Stimulated activated effector memory CD8-positive, alpha-beta T cell treated with anti-CD3 and anti-CD28 coated beads, Interleukin-12 subunit alpha, Interleukin-12 subunit beta, amount 100 ng/mL, for 72 hours (primary cell): ENCODE measurements at regions not wholly inside any gene's neighbourhood (a gene's known extent, or its start where the extent isn't known, plus 50 kb on each side); places are given as distances from the start of the nearest gene placed in this dataset.

Experiments
- ATAC-seq: fragments of 150-1000 bp; cut with Tn5 transposase; 2 replicates; pipeline ENCODE4 v1.10.0; 2021
- DNase-seq, 2 donors: peaks; one replicate each; pipeline ENCODE4 v3.0.0; 2021 to 2022; ENCODE audit warnings: low spot score in 2 of 2
- H3K27ac Mint-ChIP-seq: one replicate; pipeline ENCODE4 v1.8.0; 2022; ENCODE audit warnings: mild to moderate bottlenecking, mixed read lengths
- H3K36me3 Mint-ChIP-seq: one replicate; pipeline ENCODE4 v1.8.0; 2022; ENCODE audit warnings: mild to moderate bottlenecking, mixed read lengths
- H3K4me1 Mint-ChIP-seq: one replicate; pipeline ENCODE4 v1.8.0; 2022; ENCODE audit warnings: mixed read lengths
- H3K4me3 Mint-ChIP-seq: one replicate; pipeline ENCODE4 v1.8.0; 2022; ENCODE audit warnings: mild to moderate bottlenecking, mixed read lengths
- H3K9me3 Mint-ChIP-seq: one replicate; pipeline ENCODE4 v1.8.0; 2022; ENCODE audit warnings: mixed read lengths

DNA sequence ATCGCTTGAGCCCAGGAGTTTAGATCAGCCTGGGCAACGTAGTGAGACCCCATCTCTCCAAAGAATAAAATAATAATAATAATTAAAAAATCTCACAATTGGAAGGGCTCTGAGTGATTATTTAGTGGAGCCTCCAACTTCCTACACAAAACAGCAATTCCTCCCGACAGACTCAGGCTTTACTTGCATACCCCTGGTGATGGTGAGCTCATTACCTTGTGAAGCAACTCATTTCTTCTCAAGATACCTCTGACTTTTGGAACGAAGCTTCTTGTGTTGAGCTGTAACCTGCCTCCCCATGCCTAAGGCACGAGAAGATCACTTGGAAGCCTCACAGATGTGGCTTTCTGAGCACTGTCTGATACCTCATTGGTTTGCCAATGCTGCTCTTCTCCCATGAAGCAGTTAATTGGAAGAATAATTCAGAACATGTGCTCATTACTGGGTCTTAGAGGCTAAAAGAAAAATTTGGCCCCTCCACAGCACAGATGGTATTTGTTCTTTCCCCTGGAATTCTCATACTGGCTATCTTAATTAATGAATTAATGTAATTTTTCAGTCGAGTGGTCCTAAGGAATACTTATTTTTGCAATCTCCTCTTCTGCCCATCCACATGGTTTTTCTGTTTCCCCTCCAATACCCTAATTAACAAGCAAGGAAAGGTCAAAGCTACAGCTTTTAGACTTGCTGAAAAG lies 769.0 kb downstream of the TYW1 start:
- no peaks in the 10 kb centered on the region for H3K4me1 Mint-ChIP-seq
- H3K27ac Mint-ChIP-seq: no peak overlapping the region
- peaks cover 17% of the 10 kb centered on the region for H3K9me3 Mint-ChIP-seq
- no peak for ATAC-seq
- no peak for DNase-seq
- no peaks in the 10 kb centered on the region for H3K36me3 Mint-ChIP-seq
- no peak overlapping the region for H3K4me3 Mint-ChIP-seq

DNA sequence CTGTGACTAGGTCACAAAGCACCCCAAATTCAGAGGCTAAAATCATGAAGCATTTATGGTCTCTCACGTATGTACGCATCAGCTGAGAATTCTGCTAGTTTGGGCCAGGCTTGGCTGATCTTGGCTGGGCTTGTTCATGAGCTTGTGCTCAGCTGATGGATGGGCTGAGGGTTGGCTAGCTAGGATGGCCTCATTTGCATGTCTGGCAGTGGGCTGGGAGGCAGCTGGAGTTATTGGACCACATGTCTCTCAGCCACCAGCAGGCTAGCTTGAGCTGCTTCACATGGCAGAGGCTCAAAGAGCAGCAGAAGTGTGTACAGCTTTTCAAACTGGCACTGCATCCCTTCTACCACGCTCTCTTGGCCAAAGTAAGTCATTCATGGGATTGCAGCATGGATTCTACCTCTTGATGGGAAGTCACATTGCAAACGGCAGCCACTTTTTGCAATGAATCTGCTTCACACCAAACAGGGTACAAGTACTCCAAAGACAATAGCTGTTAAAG lies 770.3 kb downstream of the TYW1 start:
- ATAC-seq (no peak), DNase-seq (no peak)
- no peaks in the 10 kb centered on the region for H3K36me3 Mint-ChIP-seq
- no peaks in the 10 kb centered on the region for H3K4me1 Mint-ChIP-seq
- H3K27ac Mint-ChIP-seq: no peak overlapping the region
- no peak overlapping the region for H3K4me3 Mint-ChIP-seq
- H3K9me3 Mint-ChIP-seq: peaks cover 20% of the 10 kb centered on the region

DNA sequence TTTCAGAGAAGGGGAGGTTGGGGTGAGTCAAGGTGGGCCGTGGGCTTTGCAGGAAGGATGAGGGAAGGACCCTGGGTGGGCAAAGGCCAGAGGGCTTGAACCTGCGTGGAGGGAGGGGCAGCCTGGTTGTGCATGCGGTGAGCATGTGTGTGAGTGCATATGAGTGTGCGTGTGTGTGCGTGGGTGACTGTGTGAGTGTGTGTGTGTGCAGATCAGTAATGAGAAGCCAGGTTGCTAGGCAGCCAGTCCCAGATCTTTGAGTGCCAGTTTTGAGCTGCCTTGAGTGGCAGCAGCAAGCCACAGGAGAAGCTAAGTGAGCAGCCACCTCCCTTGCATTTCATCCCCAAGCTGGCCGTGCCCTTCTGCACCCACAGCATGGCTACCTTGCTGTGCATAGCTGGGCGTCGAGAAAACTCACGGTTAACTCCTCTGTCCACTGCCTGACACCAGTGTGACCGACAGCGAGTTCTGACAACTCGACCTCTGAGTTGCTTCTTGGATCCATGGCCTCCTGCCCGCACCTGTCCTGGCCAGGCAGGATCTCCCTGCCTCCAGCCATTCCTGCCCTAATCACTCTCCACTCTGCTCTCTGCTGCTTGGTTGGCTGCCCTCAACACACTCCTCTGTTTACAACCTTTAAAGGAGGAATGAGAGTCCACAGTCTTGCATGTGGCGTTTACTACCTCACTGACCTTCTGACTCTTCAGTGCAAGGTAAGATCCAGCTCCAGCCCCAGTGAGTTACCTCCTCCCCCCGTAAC lies 775.4 kb downstream of the TYW1 start:
- peak; percentile 28 for ATAC-seq
- DNase-seq: no peak
- Mint-ChIP-seq H3K36me3 (no peaks in the 10 kb centered on the region), H3K4me3 (no peak overlapping the region), H3K27ac (peak overlapping the region; percentile 30), H3K4me1 (no peaks in the 10 kb centered on the region), H3K9me3 (peaks cover 28% of the 10 kb centered on the region)

DNA sequence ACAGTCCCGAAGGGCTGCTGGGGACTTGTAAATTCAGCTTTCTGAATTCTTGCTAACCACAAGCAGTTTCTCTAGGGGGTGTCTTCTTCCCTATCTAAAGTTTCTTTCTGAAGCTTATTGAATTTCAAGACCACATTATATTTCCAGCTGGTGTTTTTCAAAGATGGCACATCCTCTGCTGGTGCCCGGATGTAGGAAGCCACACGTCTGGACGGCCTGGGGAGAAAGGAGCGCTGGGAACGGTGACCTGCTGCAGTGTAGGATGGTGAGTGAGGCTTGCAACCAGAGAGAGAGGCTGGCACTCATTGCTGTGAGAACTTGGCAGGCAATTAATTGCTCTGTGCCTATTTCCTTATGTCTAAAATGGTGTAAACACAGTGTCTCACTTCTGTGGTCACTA lies 776.4 kb downstream of the TYW1 start:
- no peak for ATAC-seq
- H3K27ac Mint-ChIP-seq: no peak overlapping the region

DNA sequence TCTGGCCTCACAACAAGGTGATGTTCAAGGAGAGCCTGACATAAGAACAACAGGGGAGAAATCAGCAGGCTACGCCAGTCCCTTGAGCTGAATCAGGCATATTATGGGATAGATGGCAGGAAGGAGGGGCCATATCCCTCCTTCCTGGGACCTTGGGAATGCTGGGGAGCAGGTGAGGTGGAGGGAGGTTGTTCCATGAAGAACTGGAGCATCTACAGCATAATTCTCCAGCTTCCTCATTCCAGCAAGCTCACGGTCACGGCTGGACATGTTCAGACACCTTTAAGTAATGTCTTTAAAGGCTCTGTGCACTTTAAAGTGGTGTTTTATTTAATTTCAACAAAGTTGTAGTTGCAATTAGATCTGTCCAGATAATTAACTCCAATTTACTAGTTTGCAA lies 780.5 kb downstream of the TYW1 start:
- Mint-ChIP-seq H3K4me1 (no peaks in the 10 kb centered on the region), H3K9me3 (peaks cover 22% of the 10 kb centered on the region), H3K36me3 (no peaks in the 10 kb centered on the region), H3K27ac (no peak overlapping the region), H3K4me3 (no peak overlapping the region)
- ATAC-seq: no peak
- no peak for DNase-seq

More for the DNA sequence above, 776.4 kb downstream of the TYW1 start:
- DNase-seq: no peak
- peaks cover 26% of the 10 kb centered on the region for H3K9me3 Mint-ChIP-seq
- H3K36me3 Mint-ChIP-seq: no peaks in the 10 kb centered on the region
- H3K4me1 Mint-ChIP-seq: no peaks in the 10 kb centered on the region
- H3K4me3 Mint-ChIP-seq: no peak overlapping the region

DNA sequence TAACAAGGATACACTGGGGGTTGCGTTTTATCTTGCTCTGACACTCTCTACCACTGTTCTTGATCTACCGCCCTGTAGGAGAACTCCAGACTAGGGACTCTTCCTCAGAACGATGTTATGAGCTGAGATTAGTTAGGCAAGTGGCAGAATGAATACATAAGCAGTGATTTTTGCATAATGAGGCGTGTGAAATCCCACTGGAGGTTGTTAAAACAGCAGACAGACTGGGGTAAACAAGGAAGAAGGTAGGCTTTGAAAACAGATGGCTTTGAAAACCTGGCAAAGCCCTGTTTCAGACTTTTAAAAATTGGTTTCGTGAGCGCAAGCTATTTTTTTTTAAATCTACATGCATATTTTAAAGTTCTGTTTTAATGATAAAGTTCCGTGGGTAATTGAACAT lies 785.2 kb downstream of the TYW1 start:
- Mint-ChIP-seq H3K4me1 (no peaks in the 10 kb centered on the region), H3K9me3 (peaks cover 14% of the 10 kb centered on the region), H3K4me3 (no peak overlapping the region), H3K27ac (no peak overlapping the region), H3K36me3 (no peaks in the 10 kb centered on the region)
- no peak for ATAC-seq
- no peak for DNase-seq

DNA sequence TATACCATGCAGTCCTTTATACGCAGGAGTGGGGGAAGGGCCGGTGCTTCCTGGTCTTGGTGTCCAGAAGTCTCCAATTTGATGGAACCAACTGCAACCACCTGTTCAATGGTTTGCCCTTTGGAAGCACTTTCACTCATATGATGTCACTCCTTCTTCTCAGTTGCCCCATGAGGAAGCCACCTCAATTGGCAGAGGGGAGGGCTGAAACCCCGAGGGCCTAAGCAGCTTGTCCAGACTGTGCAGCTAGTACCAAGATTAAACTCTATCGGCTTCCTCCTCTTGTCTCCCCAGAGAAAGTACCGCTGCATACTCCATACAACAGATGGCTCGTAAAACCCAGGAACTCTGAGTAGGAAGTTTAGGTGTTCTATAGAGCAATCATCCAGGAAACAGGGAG lies 789.4 kb downstream of the TYW1 start:
- Mint-ChIP-seq H3K27ac (no peak overlapping the region), H3K9me3 (peaks cover 18% of the 10 kb centered on the region), H3K36me3 (no peaks in the 10 kb centered on the region), H3K4me3 (no peak overlapping the region), H3K4me1 (no peaks in the 10 kb centered on the region)
- DNase-seq (no peak), ATAC-seq (no peak)

DNA sequence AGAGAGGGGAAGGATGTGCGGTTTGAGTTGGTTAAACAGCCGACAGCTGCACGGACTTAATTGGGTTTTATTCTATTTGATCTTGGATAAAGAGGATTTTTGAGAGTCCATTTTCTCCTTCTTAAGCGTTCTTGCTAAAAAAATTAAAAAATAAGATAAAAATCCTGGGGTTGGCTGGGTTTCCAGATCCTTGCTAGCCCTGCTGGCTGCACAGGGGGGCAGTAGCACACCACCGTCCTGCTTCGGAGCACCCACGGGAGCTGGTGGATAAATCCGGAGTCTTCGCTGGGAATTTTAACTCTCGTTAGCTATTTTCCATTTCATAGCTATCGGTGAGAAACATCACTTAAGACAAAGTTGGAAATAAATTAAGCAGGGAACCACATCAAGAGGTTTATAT lies 792.0 kb downstream of the TYW1 start:
- DNase-seq: no peak
- H3K4me1 Mint-ChIP-seq: no peaks in the 10 kb centered on the region
- no peaks in the 10 kb centered on the region for H3K36me3 Mint-ChIP-seq
- H3K4me3 Mint-ChIP-seq: no peak overlapping the region
- no peak for ATAC-seq
- H3K9me3 Mint-ChIP-seq: peaks cover 17% of the 10 kb centered on the region
- no peak overlapping the region for H3K27ac Mint-ChIP-seq

DNA sequence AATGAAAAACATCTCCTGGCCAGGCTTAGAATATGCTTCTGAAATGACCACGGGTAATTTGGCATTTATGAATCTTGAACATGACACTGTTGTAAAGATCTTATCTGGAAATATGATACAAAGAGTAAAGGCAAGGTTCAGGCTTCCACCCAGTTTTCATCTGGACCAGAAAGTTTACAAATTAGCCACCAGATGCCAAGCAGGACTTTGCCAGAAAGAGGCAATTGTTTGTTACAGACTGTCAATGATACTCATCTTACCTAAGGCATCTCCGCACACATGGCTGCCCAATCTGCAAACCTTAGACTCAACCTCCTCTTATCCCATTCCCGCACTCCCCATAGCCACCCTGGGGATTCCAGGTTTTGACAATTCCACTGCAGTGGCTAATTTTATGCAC lies 795.3 kb downstream of the TYW1 start:
- no peak for ATAC-seq
- H3K9me3 Mint-ChIP-seq: peaks cover 14% of the 10 kb centered on the region
- no peaks in the 10 kb centered on the region for H3K4me1 Mint-ChIP-seq
- no peak overlapping the region for H3K27ac Mint-ChIP-seq
- no peak for DNase-seq
- no peaks in the 10 kb centered on the region for H3K36me3 Mint-ChIP-seq
- no peak overlapping the region for H3K4me3 Mint-ChIP-seq

DNA sequence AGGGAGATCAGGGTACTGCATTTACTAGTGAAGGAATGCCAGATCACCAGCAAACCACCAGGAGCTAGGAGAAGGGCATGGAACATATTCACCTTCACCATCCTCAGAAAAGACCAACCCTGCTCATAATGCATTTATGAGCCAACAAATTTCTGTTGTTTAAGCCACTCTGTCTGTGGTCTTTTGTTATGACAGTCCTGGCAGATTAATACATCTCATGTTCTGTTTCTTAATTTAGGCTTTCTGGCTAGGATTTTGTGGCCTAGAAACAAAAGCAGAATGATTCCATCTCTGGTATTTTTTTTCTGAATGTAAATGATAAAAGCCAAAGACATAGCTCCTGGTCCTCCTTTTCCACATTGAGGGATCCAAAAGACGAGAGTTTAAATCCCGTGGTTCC lies 797.9 kb downstream of the TYW1 start:
- H3K4me3 Mint-ChIP-seq: no peak overlapping the region
- H3K27ac Mint-ChIP-seq: no peak overlapping the region
- H3K36me3 Mint-ChIP-seq: no peaks in the 10 kb centered on the region
- H3K9me3 Mint-ChIP-seq: peaks cover 10% of the 10 kb centered on the region
- ATAC-seq (no peak), DNase-seq (no peak)
- no peaks in the 10 kb centered on the region for H3K4me1 Mint-ChIP-seq

DNA sequence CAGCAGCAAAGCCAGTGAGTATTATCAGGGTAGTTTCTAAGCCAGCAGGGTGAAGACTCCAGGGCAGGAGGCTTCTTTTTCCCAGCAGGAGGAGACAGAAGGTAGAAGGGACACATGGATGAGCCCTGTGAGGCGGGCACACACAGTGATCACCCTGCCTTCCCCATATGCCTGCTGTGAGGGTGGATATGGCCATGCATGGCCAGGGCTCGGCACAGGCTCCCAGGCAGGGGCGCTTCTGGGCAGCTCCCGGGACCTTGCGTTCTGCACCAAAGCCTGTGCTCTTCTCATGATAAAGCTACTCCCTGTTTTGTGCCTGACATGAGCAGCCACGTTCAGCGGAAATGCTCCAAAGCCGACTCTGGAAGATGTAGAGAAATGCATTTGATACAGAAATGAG lies 807.2 kb downstream of the TYW1 start:
- Mint-ChIP-seq H3K36me3 (no peaks in the 10 kb centered on the region), H3K4me3 (no peak overlapping the region)

DNA sequence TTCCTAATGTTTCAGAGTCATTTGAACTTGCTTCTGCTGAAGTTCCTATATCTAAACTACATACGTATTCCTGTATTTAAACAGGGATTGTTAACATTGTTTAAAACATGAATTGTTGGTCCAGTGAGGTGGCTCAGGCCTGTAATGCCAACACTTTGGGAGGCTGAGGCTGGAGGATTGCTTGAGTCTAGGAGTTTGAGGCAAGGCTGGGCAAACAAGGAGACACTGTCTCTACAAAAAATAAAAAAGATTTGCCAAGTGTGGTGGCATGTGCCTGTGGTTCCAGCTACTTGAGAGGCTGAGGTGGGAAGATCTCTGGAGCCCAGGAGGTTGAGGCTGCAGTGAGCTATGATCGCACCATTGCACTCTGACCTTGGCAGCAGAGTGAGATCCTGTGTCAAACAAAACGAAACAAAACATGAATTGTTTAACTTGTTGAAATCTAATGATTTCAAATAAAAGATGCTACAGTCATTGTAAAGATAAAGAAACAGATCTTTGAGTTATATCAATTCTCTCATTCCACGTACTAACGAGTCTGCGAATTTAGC lies 809.4 kb downstream of the TYW1 start:
- Mint-ChIP-seq H3K4me3 (no peak overlapping the region), H3K4me1 (no peaks in the 10 kb centered on the region), H3K27ac (no peak overlapping the region), H3K36me3 (no peaks in the 10 kb centered on the region), H3K9me3 (peaks cover 5% of the 10 kb centered on the region)
- ATAC-seq: no peak
- DNase-seq: no peak

More for the DNA sequence above, 807.2 kb downstream of the TYW1 start:
- DNase-seq (no peak), ATAC-seq (no peak)
- Mint-ChIP-seq H3K4me1 (no peaks in the 10 kb centered on the region), H3K9me3 (peaks cover 9% of the 10 kb centered on the region), H3K27ac (no peak overlapping the region)

DNA sequence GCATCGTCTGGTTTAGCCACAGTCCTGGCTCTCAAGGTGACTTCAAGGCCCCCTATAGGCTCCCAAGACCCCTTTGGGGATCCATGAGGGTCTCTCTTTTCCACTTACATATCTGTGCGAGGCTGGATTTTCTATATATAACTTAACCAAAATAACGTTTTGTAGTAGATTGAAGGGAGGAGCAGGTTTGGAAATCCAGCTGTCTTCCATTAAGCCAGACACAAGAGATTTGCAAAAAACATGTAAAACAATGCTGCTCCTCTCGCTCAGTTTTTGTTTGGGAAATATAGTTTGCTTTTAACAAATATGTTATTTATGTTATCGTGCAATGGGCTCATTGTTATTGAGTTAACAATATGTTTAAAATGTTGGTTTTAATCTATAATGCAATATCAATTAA lies 811.2 kb downstream of the TYW1 start:
- Mint-ChIP-seq H3K4me1 (no peaks in the 10 kb centered on the region), H3K36me3 (no peaks in the 10 kb centered on the region), H3K4me3 (no peak overlapping the region), H3K27ac (no peak overlapping the region), H3K9me3 (peaks cover 6% of the 10 kb centered on the region)
- DNase-seq (no peak), ATAC-seq (no peak)

DNA sequence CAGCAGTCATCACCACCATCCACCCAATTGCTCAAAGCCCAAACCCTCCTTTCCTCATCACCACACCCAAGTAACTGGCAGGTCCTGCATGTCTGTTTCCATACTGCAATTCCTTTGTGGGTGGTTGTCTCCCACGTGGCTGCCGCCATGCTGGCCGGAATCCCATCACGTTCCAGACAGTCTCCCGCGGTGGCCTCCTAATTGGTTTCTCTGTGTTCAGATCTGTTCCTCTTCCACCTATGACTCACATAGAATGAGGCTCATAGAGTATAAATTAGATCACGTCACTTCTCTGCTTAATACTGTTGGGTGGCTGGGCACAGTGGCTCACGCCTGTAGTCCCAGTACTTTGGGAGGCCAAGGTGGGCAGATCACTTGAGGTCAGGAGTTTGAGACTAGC lies 813.0 kb downstream of the TYW1 start:
- DNase-seq: no peak
- Mint-ChIP-seq H3K9me3 (peaks cover 6% of the 10 kb centered on the region), H3K4me1 (no peaks in the 10 kb centered on the region), H3K27ac (no peak overlapping the region), H3K36me3 (no peaks in the 10 kb centered on the region), H3K4me3 (no peak overlapping the region)
- no peak for ATAC-seq

DNA sequence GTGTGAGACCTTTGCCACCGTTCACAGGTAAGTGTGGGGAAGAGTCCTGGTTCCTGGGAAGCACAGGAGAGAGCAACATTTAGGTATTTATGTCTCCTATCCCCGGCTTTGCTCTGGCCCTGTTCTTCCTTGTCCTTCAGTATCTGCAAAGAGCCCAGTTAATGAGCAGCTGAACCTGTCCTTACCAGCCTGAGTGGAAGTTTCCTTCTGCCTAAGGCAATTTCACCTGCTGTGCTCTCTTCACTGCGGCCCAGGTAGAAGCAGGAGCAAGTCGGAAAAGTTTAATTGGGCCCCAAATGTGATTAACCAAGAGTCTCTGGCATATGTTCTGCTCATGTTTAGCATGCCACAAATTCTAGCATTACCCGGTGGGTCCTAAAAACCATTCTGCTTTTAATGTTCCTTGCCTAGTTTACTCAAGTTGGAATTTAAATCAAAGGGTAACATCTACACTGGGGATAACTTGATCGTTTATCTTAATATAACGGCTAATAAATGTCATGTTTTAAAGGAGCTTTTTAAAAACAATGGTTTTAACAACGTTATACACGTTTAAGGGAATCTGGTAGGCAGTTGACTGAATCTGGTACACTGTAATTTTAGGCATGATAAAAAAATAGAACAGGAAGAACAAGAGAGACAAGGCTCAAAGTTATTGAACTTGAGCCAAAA lies 817.1 kb downstream of the TYW1 start:
- no peaks in the 10 kb centered on the region for H3K36me3 Mint-ChIP-seq
- H3K27ac Mint-ChIP-seq: no peak overlapping the region
- peaks cover 11% of the 10 kb centered on the region for H3K9me3 Mint-ChIP-seq
- DNase-seq (no peak), ATAC-seq (no peak)
- H3K4me1 Mint-ChIP-seq: no peaks in the 10 kb centered on the region
- no peak overlapping the region for H3K4me3 Mint-ChIP-seq
